IPS-15b (cell line): ENCODE measurements at regions not wholly inside any gene's neighbourhood (a gene's known extent, or its start where the extent isn't known, plus 50 kb on each side); places are given as distances from the start of the nearest gene placed in this dataset.

Experiments
- H3K27me3 ChIP-seq: one replicate; pipeline ENCODE4 v1.6.1; 2013; ENCODE audit warnings: low read length; ENCODE audit not compliant: control insufficient read depth, insufficient read depth
- H3K36me3 ChIP-seq: one replicate; pipeline ENCODE4 v1.6.1; 2013; ENCODE audit warnings: low read length; ENCODE audit not compliant: control insufficient read depth, insufficient read depth
- H3K4me1 ChIP-seq: one replicate; pipeline ENCODE4 v1.6.1; 2013; ENCODE audit warnings: mild to moderate bottlenecking, low read length; ENCODE audit not compliant: control insufficient read depth, insufficient read depth
- H3K4me3 ChIP-seq: one replicate; pipeline ENCODE4 v1.5.1; 2013; ENCODE audit warnings: low read depth, low read length
- H3K9ac ChIP-seq: one replicate; pipeline ENCODE4 v1.6.1; 2013; ENCODE audit warnings: low read depth, mild to moderate bottlenecking, low read length
- H3K9me3 ChIP-seq: one replicate; pipeline ENCODE4 v1.6.1; 2013; ENCODE audit warnings: mild to moderate bottlenecking, low read length; ENCODE audit not compliant: control insufficient read depth, insufficient read depth

- no peak overlapping the region for H3K4me3 ChIP-seq
- peaks cover 10% of the 10 kb centered on the region for H3K4me1 ChIP-seq
- no peaks in the 10 kb centered on the region for H3K27me3 ChIP-seq
- H3K9ac ChIP-seq = no peak overlapping the region
- H3K36me3 ChIP-seq = no peaks in the 10 kb centered on the region
- H3K9me3 ChIP-seq = no peaks in the 10 kb centered on the region
Measured at GRCh38 chr14:56952766-56953473, 142.6 kb upstream of the OTX2 start.

- Histone ChIP-seq H3K4me1 (peaks cover 10% of the 10 kb centered on the region), H3K36me3 (no peaks in the 10 kb centered on the region), H3K9ac (no peak overlapping the region), H3K27me3 (no peaks in the 10 kb centered on the region), H3K9me3 (no peaks in the 10 kb centered on the region), H3K4me3 (no peak overlapping the region)
Measured at GRCh38 chr14:56949828-56950227, 139.5 kb upstream of the OTX2 start.

GRCh38 chr14:56945291-56945690, 135.0 kb upstream of the OTX2 start:
- H3K4me3 ChIP-seq = no peak overlapping the region
- no peaks in the 10 kb centered on the region for H3K4me1 ChIP-seq
- no peaks in the 10 kb centered on the region for H3K36me3 ChIP-seq
- H3K9me3 ChIP-seq = no peaks in the 10 kb centered on the region
- no peaks in the 10 kb centered on the region for H3K27me3 ChIP-seq
- H3K9ac ChIP-seq = no peak overlapping the region

- H3K9ac ChIP-seq = no peak overlapping the region
- H3K36me3 ChIP-seq = no peaks in the 10 kb centered on the region
- H3K9me3 ChIP-seq = no peaks in the 10 kb centered on the region
- H3K4me1 ChIP-seq = no peaks in the 10 kb centered on the region
- no peaks in the 10 kb centered on the region for H3K27me3 ChIP-seq
- H3K4me3 ChIP-seq = no peak overlapping the region
Measured at GRCh38 chr14:56944397-56944796, 134.1 kb upstream of the OTX2 start.

GRCh38 chr14:56933446-56933845, 123.2 kb upstream of the OTX2 start:
- no peaks in the 10 kb centered on the region for H3K27me3 ChIP-seq
- no peak overlapping the region for H3K4me3 ChIP-seq
- no peaks in the 10 kb centered on the region for H3K4me1 ChIP-seq
- no peaks in the 10 kb centered on the region for H3K9me3 ChIP-seq
- no peaks in the 10 kb centered on the region for H3K36me3 ChIP-seq
- no peak overlapping the region for H3K9ac ChIP-seq

GRCh38 chr14:56918849-56919574, 108.7 kb upstream of the OTX2 start:
- H3K36me3 ChIP-seq = no peaks in the 10 kb centered on the region
- peaks cover 10% of the 10 kb centered on the region for H3K4me1 ChIP-seq
- no peak overlapping the region for H3K4me3 ChIP-seq
- no peak overlapping the region for H3K9ac ChIP-seq
- no peaks in the 10 kb centered on the region for H3K27me3 ChIP-seq
- H3K9me3 ChIP-seq = no peaks in the 10 kb centered on the region

GRCh38 chr14:56905282-56905681, 95.0 kb upstream of the OTX2 start:
- H3K4me3 ChIP-seq = peak overlapping the region; percentile 16

GRCh38 chr14:56903304-56903969, 93.2 kb upstream of the OTX2 start:
- Histone ChIP-seq H3K36me3 (no peaks in the 10 kb centered on the region), H3K4me3 (no peak overlapping the region), H3K27me3 (peaks cover 5% of the 10 kb centered on the region), H3K4me1 (peaks cover 62% of the 10 kb centered on the region), H3K9ac (no peak overlapping the region), H3K9me3 (no peaks in the 10 kb centered on the region)

More at GRCh38 chr14:56905282-56905681, 95.0 kb upstream of the OTX2 start:
- no peaks in the 10 kb centered on the region for H3K36me3 ChIP-seq
- peaks cover 46% of the 10 kb centered on the region for H3K4me1 ChIP-seq
- H3K27me3 ChIP-seq = no peaks in the 10 kb centered on the region
- no peaks in the 10 kb centered on the region for H3K9me3 ChIP-seq
- H3K9ac ChIP-seq = no peak overlapping the region

- no peaks in the 10 kb centered on the region for H3K36me3 ChIP-seq
- no peak overlapping the region for H3K9ac ChIP-seq
- no peak overlapping the region for H3K4me3 ChIP-seq
- H3K9me3 ChIP-seq = no peaks in the 10 kb centered on the region
- peaks cover 13% of the 10 kb centered on the region for H3K27me3 ChIP-seq
- peaks cover 72% of the 10 kb centered on the region for H3K4me1 ChIP-seq
Measured at GRCh38 chr14:56902385-56902784, 92.1 kb upstream of the OTX2 start.

- Histone ChIP-seq H3K27me3 (peaks cover 26% of the 10 kb centered on the region), H3K9me3 (no peaks in the 10 kb centered on the region), H3K36me3 (no peaks in the 10 kb centered on the region), H3K4me3 (no peak overlapping the region), H3K9ac (no peak overlapping the region), H3K4me1 (peaks cover 73% of the 10 kb centered on the region)
Measured at GRCh38 chr14:56900726-56901125, 90.4 kb upstream of the OTX2 start.

GRCh38 chr14:56899829-56900228, 89.5 kb upstream of the OTX2 start:
- Histone ChIP-seq H3K9ac (no peak overlapping the region), H3K9me3 (no peaks in the 10 kb centered on the region), H3K27me3 (peaks cover 32% of the 10 kb centered on the region), H3K36me3 (no peaks in the 10 kb centered on the region), H3K4me1 (peaks cover 73% of the 10 kb centered on the region), H3K4me3 (peak overlapping the region; percentile 0)

- H3K9me3 ChIP-seq = no peaks in the 10 kb centered on the region
- H3K9ac ChIP-seq = no peak overlapping the region
- no peak overlapping the region for H3K4me3 ChIP-seq
- peaks cover 70% of the 10 kb centered on the region for H3K4me1 ChIP-seq
- H3K27me3 ChIP-seq = peaks cover 55% of the 10 kb centered on the region
- H3K36me3 ChIP-seq = no peaks in the 10 kb centered on the region
Measured at GRCh38 chr14:56896922-56897321, 86.6 kb upstream of the OTX2 start.
